Endothelial cell (in vitro differentiated cells): ENCODE measurements at regions not wholly inside any gene's neighbourhood (a gene's known extent, or its start where the extent isn't known, plus 50 kb on each side); places are given as distances from the start of the nearest gene placed in this dataset.

Experiments
- DNase-seq: peaks from one replicate; pipeline ENCODE4 v3.0.0; 2021; ENCODE audit warnings: low spot score
- H3K27ac Mint-ChIP-seq: one replicate; pipeline ENCODE4 v1.8.0; 2021; ENCODE audit warnings: mixed read lengths, inconsistent platforms; ENCODE audit not compliant: unreplicated experiment
- H3K27me3 Mint-ChIP-seq: one replicate; pipeline ENCODE4 v1.8.0; 2021; ENCODE audit warnings: mild to moderate bottlenecking, moderate library complexity, mixed read lengths, inconsistent platforms; ENCODE audit not compliant: unreplicated experiment
- H3K36me3 Mint-ChIP-seq: one replicate; pipeline ENCODE4 v1.8.0; 2021; ENCODE audit warnings: mild to moderate bottlenecking, low read depth, mixed read lengths, inconsistent platforms; ENCODE audit not compliant: unreplicated experiment
- H3K4me1 Mint-ChIP-seq: one replicate; pipeline ENCODE4 v1.8.0; 2021; ENCODE audit warnings: mild to moderate bottlenecking, mixed read lengths, inconsistent platforms; ENCODE audit not compliant: unreplicated experiment
- H3K4me3 Mint-ChIP-seq: one replicate; pipeline ENCODE4 v1.8.0; 2021; ENCODE audit warnings: mild to moderate bottlenecking, mixed read lengths, inconsistent platforms; ENCODE audit not compliant: unreplicated experiment
- H3K9me3 Mint-ChIP-seq: one replicate; pipeline ENCODE4 v1.8.0; 2021; ENCODE audit warnings: mixed read lengths, inconsistent platforms; ENCODE audit not compliant: unreplicated experiment
- TF ChIP-seq, protein P1 (sequence below): fragments of 200-600 bp; sonication (generic); IDR thresholded peaks from one replicate; pipeline ENCODE4 v1.5.0; 2021; ENCODE audit warnings: antibody characterized with exemption; ENCODE audit not compliant: unreplicated experiment

DNA sequence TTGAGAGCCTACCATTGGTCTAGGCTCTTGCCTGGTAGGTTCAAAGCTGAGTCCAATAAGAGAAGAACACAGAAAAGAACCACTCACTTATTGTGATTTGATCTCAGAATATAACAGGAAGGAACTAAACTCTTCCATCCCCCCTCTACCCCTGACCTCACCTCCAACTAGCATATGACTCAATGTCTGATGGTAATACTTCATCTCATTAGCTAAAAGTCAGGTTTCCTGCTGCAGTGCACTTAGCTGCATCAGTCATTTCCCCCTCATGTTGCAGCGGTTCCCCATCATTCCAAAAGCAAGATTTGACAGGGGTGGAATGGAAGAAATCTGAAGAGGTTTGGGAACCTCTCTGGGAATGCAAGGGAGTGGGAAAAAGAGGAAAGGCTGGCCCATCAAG, 289.5 kb downstream of the SMARCA1 start:
- TF ChIP-seq, protein P1, sequence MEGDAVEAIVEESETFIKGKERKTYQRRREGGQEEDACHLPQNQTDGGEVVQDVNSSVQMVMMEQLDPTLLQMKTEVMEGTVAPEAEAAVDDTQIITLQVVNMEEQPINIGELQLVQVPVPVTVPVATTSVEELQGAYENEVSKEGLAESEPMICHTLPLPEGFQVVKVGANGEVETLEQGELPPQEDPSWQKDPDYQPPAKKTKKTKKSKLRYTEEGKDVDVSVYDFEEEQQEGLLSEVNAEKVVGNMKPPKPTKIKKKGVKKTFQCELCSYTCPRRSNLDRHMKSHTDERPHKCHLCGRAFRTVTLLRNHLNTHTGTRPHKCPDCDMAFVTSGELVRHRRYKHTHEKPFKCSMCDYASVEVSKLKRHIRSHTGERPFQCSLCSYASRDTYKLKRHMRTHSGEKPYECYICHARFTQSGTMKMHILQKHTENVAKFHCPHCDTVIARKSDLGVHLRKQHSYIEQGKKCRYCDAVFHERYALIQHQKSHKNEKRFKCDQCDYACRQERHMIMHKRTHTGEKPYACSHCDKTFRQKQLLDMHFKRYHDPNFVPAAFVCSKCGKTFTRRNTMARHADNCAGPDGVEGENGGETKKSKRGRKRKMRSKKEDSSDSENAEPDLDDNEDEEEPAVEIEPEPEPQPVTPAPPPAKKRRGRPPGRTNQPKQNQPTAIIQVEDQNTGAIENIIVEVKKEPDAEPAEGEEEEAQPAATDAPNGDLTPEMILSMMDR = no peak
- Mint-ChIP-seq H3K27me3 (no peaks in the 10 kb centered on the region), H3K4me3 (no peak overlapping the region), H3K36me3 (no peaks in the 10 kb centered on the region), H3K27ac (no peak overlapping the region), H3K4me1 (peaks cover 2% of the 10 kb centered on the region), H3K9me3 (no peaks in the 10 kb centered on the region)
- DNase-seq = no peak

DNA sequence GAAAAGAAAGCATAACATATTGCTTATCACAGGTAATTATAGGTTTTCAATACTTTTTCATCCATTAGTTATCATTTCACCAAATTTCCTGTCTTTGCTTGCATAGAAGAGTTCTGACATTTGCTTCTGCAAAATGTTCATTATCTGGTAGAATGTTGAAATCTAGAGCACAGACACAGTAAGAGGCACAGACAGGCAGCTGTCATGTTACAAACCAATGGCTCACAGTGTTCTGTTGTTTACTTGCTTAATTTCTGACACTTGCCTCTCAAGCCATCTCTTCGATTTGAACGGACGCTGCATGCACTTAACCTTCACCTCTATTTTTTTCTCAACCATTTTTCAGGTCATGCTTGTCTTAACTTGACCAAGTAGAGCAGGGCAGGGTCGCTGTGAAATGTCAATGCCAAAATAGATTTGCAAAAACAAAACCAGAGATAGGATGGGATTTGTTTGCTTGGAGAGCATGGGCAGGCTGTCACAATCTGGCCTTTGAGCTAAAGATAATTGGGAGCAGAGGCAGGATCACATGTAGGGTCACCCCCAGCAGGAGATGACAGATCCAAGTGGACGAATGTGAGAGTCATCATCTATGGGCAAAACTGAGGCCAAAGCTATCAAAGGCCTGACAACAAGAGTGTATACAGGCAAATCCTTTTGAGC, 292.3 kb downstream of the SMARCA1 start:
- no peak overlapping the region for H3K4me3 Mint-ChIP-seq
- no peak for DNase-seq
- H3K4me1 Mint-ChIP-seq = peaks cover 2% of the 10 kb centered on the region
- H3K27ac Mint-ChIP-seq = no peak overlapping the region
- TF ChIP-seq, protein P1 = no peak
- H3K9me3 Mint-ChIP-seq = no peaks in the 10 kb centered on the region
- H3K27me3 Mint-ChIP-seq = no peaks in the 10 kb centered on the region
- no peaks in the 10 kb centered on the region for H3K36me3 Mint-ChIP-seq

DNA sequence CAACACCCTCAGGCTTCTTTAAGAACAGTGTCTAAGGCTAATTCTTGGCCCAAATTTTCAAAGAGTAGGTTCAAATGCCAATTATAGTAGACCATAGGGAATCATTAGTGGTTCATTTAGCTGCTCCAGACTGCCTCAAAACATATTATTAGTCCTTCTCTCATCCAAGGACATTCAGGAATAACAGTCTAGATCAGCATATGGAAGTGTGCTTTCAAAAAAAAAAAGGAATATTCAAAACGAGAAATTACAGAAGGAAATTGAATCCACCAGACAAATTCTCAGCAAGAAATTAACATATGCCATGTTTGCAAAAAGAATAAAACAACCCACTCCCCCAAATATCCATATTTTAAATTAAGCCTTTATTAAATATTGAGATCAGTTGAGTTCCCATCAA, 293.1 kb downstream of the SMARCA1 start:
- TF ChIP-seq, protein P1 = no peak
- no peak for DNase-seq
- Mint-ChIP-seq H3K9me3 (no peaks in the 10 kb centered on the region), H3K27ac (no peak overlapping the region), H3K4me3 (no peak overlapping the region), H3K36me3 (no peaks in the 10 kb centered on the region), H3K4me1 (peaks cover 2% of the 10 kb centered on the region), H3K27me3 (no peaks in the 10 kb centered on the region)

DNA sequence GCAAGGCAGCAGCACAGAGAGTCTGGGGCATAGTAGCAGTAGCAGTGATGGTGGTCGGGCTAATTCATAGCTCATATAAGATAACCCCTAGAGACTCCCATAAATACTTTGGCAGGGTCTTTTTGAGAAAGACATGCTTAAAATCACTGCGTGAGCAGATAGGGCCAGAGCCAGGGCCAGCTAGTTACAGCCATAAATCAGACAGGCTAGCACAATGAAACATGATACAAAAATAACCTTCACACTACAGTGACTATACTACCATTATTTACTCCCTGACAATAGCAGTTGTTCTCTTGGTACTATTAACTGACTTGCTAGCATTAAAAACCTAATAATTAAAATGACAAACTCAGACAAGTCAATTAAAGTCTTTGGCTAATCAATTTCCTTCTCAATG, 295.9 kb downstream of the SMARCA1 start:
- no peaks in the 10 kb centered on the region for H3K4me1 Mint-ChIP-seq

DNA sequence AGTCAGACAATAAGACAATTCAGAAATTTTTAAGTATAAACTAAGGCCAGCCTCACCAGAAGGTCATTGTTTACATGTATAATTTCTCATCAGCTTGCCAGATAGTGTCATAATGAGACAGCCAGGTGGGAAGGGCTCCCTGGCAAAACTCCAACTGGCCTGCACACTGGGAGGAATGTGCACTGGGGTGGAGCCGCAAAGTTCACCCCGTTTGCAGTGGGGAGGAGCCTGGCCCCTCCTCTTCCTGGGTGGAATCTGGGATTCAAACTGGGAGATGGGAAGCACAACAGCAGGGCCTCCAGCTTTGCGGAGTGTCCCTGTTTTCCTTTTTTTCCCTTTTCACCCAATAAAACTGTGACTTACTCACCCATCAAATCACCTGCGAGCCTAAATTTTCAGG, 329.9 kb downstream of the SMARCA1 start:
- DNase-seq = no peak
- no peak overlapping the region for H3K27ac Mint-ChIP-seq
- no peaks in the 10 kb centered on the region for H3K36me3 Mint-ChIP-seq
- TF ChIP-seq, protein P1 = no peak
- H3K9me3 Mint-ChIP-seq = no peaks in the 10 kb centered on the region
- H3K4me1 Mint-ChIP-seq = no peaks in the 10 kb centered on the region
- no peaks in the 10 kb centered on the region for H3K27me3 Mint-ChIP-seq
- no peak overlapping the region for H3K4me3 Mint-ChIP-seq

More for the DNA sequence above, 295.9 kb downstream of the SMARCA1 start:
- no peaks in the 10 kb centered on the region for H3K36me3 Mint-ChIP-seq
- H3K27me3 Mint-ChIP-seq = no peaks in the 10 kb centered on the region
- H3K4me3 Mint-ChIP-seq = no peak overlapping the region
- H3K27ac Mint-ChIP-seq = no peak overlapping the region
- H3K9me3 Mint-ChIP-seq = no peaks in the 10 kb centered on the region
- DNase-seq = no peak
- TF ChIP-seq, protein P1 = no peak
